ENCODE measurements at regions not wholly inside any gene's neighbourhood (a gene's known extent, or its start where the extent isn't known, plus 50 kb on each side); places are given as distances from the start of the nearest gene placed in this dataset.

DNA sequence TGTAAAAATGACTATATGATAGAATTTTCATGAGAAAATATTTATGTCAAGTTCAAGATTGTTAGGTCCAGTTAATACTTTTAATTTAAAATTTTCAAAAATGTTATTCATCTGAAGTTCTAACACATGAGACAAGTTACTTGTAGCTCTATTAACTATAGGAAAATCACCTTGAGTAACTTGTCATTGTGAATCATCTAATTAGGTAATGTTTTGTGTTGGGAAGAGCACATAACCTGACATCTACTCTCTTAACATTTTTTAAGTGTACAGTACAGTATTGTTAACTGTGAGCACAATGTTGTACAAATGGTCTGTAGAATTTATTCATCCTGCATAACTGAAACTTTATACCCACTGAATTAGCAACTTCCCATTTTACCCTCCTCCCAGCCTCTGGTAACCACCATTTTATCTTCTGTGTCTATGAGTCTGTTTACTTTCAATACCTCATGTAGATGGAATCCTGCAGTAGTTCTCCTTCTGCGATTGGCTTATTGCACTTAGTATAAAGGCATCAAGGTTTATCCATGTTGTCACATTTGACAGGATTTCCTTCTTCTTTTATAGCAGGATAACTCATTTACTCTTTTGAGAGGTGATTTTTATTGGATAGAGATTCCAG is 54.6 kb downstream of the ARL4A start:
- Histone ChIP-seq H3K4me3 (no peak overlapping the region), H3K9me3 (ENCODE audit: low read depth) (no peaks in the 10 kb centered on the region), H3K36me3 (ENCODE audit: low read depth) (no peaks in the 10 kb centered on the region), H3K27me3 (replicated peaks; ENCODE audit: insufficient read depth) (no peaks in the 10 kb centered on the region), H3F3A (ENCODE audit: insufficient read depth) (no peaks in the 10 kb centered on the region), H3K4me2 (ENCODE audit: unreplicated experiment) (no peak overlapping the region), H3K4me1 (ENCODE audit: insufficient read depth) (0 out of 2 replicates have a peak, but pooled peaks cover 7% of the 10 kb centered on the region), H4K20me1 (ENCODE audit: insufficient read depth) (no peaks in the 10 kb centered on the region), H3K79me2 (ENCODE audit: insufficient read depth) (no peaks in the 10 kb centered on the region), H2AFZ (peak overlapping the region; percentile 19; the same call in 1 of the 2 replicates), H3K9me2 (ENCODE audit: insufficient read depth) (no peaks in the 10 kb centered on the region), H3K27ac (no peak overlapping the region), H3K9ac (no peak overlapping the region)
- WGBS, 2 experiments (ENCODE audit: low coverage in 1 of 2, low lambda C conversion rate in 2 of 2, missing lambda C conversion rate in 2 of 2), result 0% methylated on average over 1 of the region's 1 CpG
- in situ Hi-C loops (cut with MboI), result no loop called here
- no peak for DNase-seq
- TF ChIP-seq EZH2phosphoT487 (IDR thresholded peaks at IDR 0.05; ENCODE audit: insufficient read depth, low read depth) (no peak), EZH2 (IDR thresholded peaks at IDR 0.05; ENCODE audit: insufficient read depth, poor library complexity, severe bottlenecking) (no peak)

DNA sequence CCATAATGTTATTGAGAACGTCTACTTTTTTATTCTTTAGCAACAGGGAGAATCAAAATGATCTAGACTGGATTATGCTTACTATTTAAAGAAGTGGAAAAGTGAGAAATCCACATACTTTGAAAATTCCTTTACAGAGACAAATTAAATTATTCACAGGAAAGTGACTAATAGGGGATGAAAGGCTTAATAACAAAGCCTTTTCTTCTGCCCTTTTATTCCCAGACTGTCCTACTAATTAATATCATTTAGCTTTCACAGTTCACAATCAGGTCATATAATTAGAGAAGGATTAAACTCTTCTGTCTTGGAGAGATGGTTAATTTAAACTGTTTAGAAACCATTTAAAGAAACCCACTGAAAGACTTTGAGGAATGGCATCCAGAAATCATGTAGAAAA is 58.8 kb downstream of the ARL4A start:
- H3K4me3 ChIP-seq, result no peak overlapping the region
- H3K4me2 ChIP-seq (ENCODE audit: unreplicated experiment), result no peak overlapping the region
- no peaks in the 10 kb centered on the region for H3F3A ChIP-seq (ENCODE audit: insufficient read depth)
- no peak for TF ChIP-seq EZH2phosphoT487 (IDR thresholded peaks at IDR 0.05; ENCODE audit: insufficient read depth, low read depth)
- TF ChIP-seq EZH2 (IDR thresholded peaks at IDR 0.05; ENCODE audit: insufficient read depth, poor library complexity, severe bottlenecking), result no peak
- H3K27ac ChIP-seq, result no peak overlapping the region
- H2AFZ ChIP-seq, result no peak overlapping the region
- no peaks in the 10 kb centered on the region for H3K36me3 ChIP-seq (ENCODE audit: low read depth)
- in situ Hi-C loops (cut with MboI), result no loop called here
- no peaks in the 10 kb centered on the region for H3K9me3 ChIP-seq (ENCODE audit: low read depth)
- no peaks in the 10 kb centered on the region for H3K79me2 ChIP-seq (ENCODE audit: insufficient read depth)
- 0 out of 2 replicates have a peak, but pooled peaks cover 7% of the 10 kb centered on the region for H3K4me1 ChIP-seq (ENCODE audit: insufficient read depth)
- 84 to 91% methylated on average over 1 of the region's 1 CpG for WGBS, 2 experiments (ENCODE audit: low coverage in 1 of 2, low lambda C conversion rate in 2 of 2, missing lambda C conversion rate in 2 of 2)
- no peaks in the 10 kb centered on the region for H4K20me1 ChIP-seq (ENCODE audit: insufficient read depth)
- H3K9ac ChIP-seq, result no peak overlapping the region
- no peaks in the 10 kb centered on the region for H3K9me2 ChIP-seq (ENCODE audit: insufficient read depth)
- DNase-seq, result no peak
- H3K27me3 ChIP-seq (replicated peaks; ENCODE audit: insufficient read depth), result no peaks in the 10 kb centered on the region

DNA sequence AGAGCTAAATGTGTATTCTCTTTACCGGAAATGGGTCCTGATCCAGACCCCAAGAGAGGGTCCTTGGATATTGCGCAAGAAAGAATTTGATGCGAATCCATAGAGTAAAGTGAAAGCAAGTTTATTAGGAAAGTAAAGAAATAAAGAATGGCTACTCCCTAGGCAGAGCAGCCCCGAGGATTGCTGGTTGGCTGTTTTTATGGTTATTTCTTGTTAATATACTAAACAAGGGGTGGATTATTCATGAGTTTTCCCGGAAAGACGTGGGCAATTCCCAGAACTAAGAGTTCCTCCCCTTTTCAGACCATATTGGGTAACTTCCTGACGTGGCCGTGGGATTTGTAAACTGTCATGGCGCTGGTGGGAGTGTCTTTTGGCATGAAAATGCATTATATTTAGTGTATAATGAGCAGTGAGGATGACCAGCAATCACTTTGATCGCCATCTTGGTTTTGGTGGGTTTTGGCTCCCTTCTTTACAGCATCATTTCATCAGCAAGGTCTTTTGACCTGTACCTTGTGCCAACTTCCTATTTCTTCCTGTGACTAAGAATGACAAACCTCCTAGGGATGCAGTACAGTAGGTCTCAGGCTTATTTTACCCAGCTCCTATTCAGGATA is 60.4 kb downstream of the ARL4A start:
- no peak for TF ChIP-seq EZH2phosphoT487 (IDR thresholded peaks at IDR 0.05; ENCODE audit: insufficient read depth, low read depth)
- no peak for TF ChIP-seq EZH2 (IDR thresholded peaks at IDR 0.05; ENCODE audit: insufficient read depth, poor library complexity, severe bottlenecking)
- Histone ChIP-seq H3K4me2 (ENCODE audit: unreplicated experiment) (no peak overlapping the region), H3K4me3 (no peak overlapping the region), H3K9ac (no peak overlapping the region), H2AFZ (no peak overlapping the region), H3K9me2 (ENCODE audit: insufficient read depth) (no peaks in the 10 kb centered on the region), H3K4me1 (ENCODE audit: insufficient read depth) (no peaks in the 10 kb centered on the region), H3K79me2 (ENCODE audit: insufficient read depth) (no peaks in the 10 kb centered on the region), H3K9me3 (ENCODE audit: low read depth) (no peaks in the 10 kb centered on the region), H3F3A (ENCODE audit: insufficient read depth) (no peaks in the 10 kb centered on the region), H3K27me3 (replicated peaks; ENCODE audit: insufficient read depth) (no peaks in the 10 kb centered on the region), H3K36me3 (ENCODE audit: low read depth) (no peaks in the 10 kb centered on the region), H4K20me1 (ENCODE audit: insufficient read depth) (no peaks in the 10 kb centered on the region), H3K27ac (no peak overlapping the region)
- DNase-seq, result peak; percentile 47
- in situ Hi-C loops (cut with MboI), result no loop called here
- WGBS, 2 experiments (ENCODE audit: low coverage in 1 of 2, low lambda C conversion rate in 2 of 2, missing lambda C conversion rate in 2 of 2), result 84 to 85% methylated on average over 10 of the region's 10 CpGs

DNA sequence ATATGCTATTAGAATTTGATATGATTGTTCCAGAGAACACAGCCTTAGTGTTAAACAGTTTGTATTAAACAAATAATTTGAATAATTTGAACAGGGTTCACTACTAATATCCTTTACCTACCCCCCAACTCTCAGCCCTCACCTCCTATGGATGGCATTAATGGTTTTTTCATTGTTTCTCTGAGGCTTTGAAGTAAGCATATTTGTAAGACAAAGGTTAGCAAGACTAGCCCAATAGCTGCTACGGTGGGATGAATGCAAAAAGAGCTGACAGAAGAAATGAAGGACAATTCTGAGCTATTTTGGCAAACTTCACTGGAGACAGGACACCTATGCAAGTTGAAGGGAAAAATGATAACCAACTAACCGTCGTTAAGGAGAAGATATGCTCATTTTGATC is 61.6 kb downstream of the ARL4A start:
- WGBS, 2 experiments (ENCODE audit: low coverage in 1 of 2, low lambda C conversion rate in 2 of 2, missing lambda C conversion rate in 2 of 2), result 83 to 85% methylated on average over 3 of the region's 3 CpGs
- Histone ChIP-seq H3K4me3 (no peak overlapping the region), H3K9me3 (ENCODE audit: low read depth) (no peaks in the 10 kb centered on the region), H3K36me3 (ENCODE audit: low read depth) (no peaks in the 10 kb centered on the region), H3K27ac (no peak overlapping the region), H3K9ac (no peak overlapping the region), H2AFZ (no peak overlapping the region), H3F3A (ENCODE audit: insufficient read depth) (no peaks in the 10 kb centered on the region), H3K4me1 (ENCODE audit: insufficient read depth) (peaks cover 5% of the 10 kb centered on the region), H3K79me2 (ENCODE audit: insufficient read depth) (no peaks in the 10 kb centered on the region), H3K27me3 (replicated peaks; ENCODE audit: insufficient read depth) (no peaks in the 10 kb centered on the region), H4K20me1 (ENCODE audit: insufficient read depth) (no peaks in the 10 kb centered on the region), H3K9me2 (ENCODE audit: insufficient read depth) (no peaks in the 10 kb centered on the region), H3K4me2 (ENCODE audit: unreplicated experiment) (no peak overlapping the region)
- in situ Hi-C loops (cut with MboI), result no loop called here
- TF ChIP-seq EZH2 (IDR thresholded peaks at IDR 0.05; ENCODE audit: insufficient read depth, poor library complexity, severe bottlenecking) (no peak), EZH2phosphoT487 (IDR thresholded peaks at IDR 0.05; ENCODE audit: insufficient read depth, low read depth) (no peak)
- no peak for DNase-seq

Measured in GM23248 (cell line).